ENCODE measurements at regions not wholly inside any gene's neighbourhood (a gene's known extent, or its start where the extent isn't known, plus 50 kb on each side); places are given as distances from the start of the nearest gene placed in this dataset.

DNA sequence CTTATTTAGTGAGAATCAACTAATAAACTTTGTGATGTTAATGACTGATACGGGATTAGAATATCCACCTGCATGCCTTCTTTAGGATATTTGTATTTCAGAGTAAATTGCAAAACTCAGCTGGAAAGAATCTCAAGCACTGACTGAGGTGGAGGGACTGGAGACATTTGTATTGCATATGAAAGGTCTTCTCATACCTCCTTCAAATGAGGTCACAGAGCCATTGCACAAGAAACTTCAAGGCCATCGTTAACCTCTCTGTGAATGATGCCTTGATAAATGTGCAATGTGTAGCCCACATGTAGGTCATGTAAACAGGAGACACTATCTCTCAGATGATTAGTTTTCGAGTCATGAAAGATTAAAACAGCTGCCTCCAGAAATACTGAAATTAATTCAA lies 531.7 kb upstream of the PLXNA2 start:
- DNase-seq (ENCODE audit: low read depth) = no peak
- TF ChIP-seq, protein P1, sequence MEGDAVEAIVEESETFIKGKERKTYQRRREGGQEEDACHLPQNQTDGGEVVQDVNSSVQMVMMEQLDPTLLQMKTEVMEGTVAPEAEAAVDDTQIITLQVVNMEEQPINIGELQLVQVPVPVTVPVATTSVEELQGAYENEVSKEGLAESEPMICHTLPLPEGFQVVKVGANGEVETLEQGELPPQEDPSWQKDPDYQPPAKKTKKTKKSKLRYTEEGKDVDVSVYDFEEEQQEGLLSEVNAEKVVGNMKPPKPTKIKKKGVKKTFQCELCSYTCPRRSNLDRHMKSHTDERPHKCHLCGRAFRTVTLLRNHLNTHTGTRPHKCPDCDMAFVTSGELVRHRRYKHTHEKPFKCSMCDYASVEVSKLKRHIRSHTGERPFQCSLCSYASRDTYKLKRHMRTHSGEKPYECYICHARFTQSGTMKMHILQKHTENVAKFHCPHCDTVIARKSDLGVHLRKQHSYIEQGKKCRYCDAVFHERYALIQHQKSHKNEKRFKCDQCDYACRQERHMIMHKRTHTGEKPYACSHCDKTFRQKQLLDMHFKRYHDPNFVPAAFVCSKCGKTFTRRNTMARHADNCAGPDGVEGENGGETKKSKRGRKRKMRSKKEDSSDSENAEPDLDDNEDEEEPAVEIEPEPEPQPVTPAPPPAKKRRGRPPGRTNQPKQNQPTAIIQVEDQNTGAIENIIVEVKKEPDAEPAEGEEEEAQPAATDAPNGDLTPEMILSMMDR (IDR thresholded peaks at IDR 0.05; ENCODE audit: insufficient read depth, low read length, poor library complexity, severe bottlenecking) = no peak
- H3K27me3 ChIP-seq (ENCODE audit: control insufficient read depth, insufficient read depth, low read length) = no peaks in the 10 kb centered on the region

DNA sequence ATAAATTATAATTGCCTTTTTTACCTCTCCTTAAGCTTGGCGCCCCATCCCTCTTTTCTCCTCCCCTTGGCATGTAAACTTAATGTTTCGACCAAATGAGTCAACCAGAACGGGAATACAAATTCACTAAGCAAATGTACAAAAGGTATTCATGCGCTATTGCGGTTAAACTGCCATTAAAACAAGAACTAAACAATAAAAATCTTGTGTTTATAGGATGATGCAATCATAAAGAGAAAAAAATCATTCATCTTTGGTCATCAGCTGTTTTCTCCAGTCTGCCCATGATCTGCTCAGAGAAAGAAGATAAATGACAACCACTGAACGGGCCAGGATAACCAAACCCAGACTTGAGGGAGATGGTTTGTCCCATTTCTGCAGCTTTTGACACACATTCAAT lies 534.2 kb upstream of the PLXNA2 start:
- no peaks in the 10 kb centered on the region for H3K27me3 ChIP-seq (ENCODE audit: control insufficient read depth, insufficient read depth, low read length)
- H3K4me3 ChIP-seq (ENCODE audit: low read depth, low read length) = no peak overlapping the region
- H3K36me3 ChIP-seq (ENCODE audit: control insufficient read depth, insufficient read depth, low read length) = no peaks in the 10 kb centered on the region
- no peak for DNase-seq (ENCODE audit: low read depth)
- TF ChIP-seq, protein P1 (IDR thresholded peaks at IDR 0.05; ENCODE audit: insufficient read depth, low read length, poor library complexity, severe bottlenecking) = no peak

More for the DNA sequence above, 531.7 kb upstream of the PLXNA2 start:
- Histone ChIP-seq H3K36me3 (ENCODE audit: control insufficient read depth, insufficient read depth, low read length) (no peaks in the 10 kb centered on the region), H3K4me3 (ENCODE audit: low read depth, low read length) (no peak overlapping the region)

DNA sequence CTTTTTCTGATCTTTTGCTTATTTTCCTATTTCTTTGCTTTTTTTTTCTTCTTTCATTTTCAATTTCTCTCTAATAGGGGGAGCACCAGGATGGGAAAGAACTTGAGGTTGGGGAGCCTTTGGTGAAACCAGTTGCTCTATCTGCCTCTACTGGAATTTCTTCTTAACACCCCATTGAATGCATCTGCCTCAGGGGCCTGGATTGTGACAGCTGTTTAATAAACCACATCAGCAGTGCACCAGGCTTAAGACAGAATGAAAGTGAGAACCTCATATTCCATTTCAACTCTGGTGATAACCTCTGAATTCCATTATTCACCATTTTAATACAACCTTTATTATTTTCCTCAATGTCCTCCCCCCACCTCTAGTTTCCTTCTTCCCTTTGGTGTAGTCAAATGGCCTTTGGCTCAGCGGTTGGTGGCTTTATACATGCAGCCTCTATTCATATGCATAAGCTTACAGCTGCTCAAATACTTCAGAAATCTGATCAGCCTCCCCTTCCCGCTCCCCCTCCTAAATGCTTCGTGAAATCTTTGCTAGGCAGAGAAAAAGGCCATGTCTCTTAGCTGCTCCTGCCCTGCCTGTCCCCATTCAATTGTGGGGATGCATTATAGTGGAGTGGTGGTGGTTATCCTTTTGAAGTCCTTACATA lies 537.3 kb upstream of the PLXNA2 start:
- no peaks in the 10 kb centered on the region for H3K36me3 ChIP-seq (ENCODE audit: control insufficient read depth, insufficient read depth, low read length)
- no peak for DNase-seq (ENCODE audit: low read depth)
- H3K4me3 ChIP-seq (ENCODE audit: low read depth, low read length) = no peak overlapping the region
- TF ChIP-seq, protein P1 (IDR thresholded peaks at IDR 0.05; ENCODE audit: insufficient read depth, low read length, poor library complexity, severe bottlenecking) = no peak
- no peaks in the 10 kb centered on the region for H3K27me3 ChIP-seq (ENCODE audit: control insufficient read depth, insufficient read depth, low read length)

DNA sequence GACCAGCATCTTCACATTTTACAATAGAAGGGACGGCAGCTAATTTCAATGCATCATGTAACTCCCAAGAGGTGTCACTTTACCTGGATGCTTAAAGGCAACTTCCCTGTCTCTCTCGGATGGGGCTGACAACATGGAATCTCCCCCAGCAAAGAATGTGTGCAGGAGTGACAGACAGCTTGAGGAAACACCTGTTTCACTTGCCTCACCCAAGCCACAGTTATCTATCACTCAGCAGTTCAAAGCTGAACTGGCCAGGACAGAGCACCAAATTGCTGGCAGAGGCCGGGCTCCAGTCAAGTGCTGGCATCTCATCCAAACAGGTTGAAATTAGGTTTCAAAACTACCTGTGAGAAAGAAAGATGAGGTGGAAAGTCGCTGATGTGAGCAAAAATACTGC lies 538.0 kb upstream of the PLXNA2 start:
- DNase-seq (ENCODE audit: low read depth) = no peak
- Histone ChIP-seq H3K4me3 (ENCODE audit: low read depth, low read length) (no peak overlapping the region), H3K36me3 (ENCODE audit: control insufficient read depth, insufficient read depth, low read length) (no peaks in the 10 kb centered on the region), H3K27me3 (ENCODE audit: control insufficient read depth, insufficient read depth, low read length) (no peaks in the 10 kb centered on the region)
- TF ChIP-seq, protein P1 (IDR thresholded peaks at IDR 0.05; ENCODE audit: insufficient read depth, low read length, poor library complexity, severe bottlenecking) = no peak

DNA sequence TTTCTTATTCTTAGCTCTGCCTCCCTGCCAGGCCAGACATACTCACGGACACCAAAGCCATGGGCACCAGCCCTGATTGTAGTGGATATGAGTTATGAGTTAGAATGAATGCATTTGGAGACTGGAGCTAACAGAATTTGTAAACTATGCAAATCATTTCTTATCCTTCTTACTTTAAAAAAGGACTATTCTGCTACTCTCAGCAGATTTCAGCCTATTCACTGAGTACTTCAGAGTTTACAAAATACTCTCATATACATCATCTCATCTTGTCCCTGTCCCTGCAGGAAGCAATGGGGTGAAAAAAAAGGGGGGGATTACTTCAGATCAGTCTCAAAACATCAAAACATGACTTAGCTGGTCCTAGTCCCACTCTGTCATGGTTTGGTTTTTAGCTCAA lies 541.4 kb upstream of the PLXNA2 start:
- no peaks in the 10 kb centered on the region for H3K27me3 ChIP-seq (ENCODE audit: control insufficient read depth, insufficient read depth, low read length)
- no peaks in the 10 kb centered on the region for H3K36me3 ChIP-seq (ENCODE audit: control insufficient read depth, insufficient read depth, low read length)
- H3K4me3 ChIP-seq (ENCODE audit: low read depth, low read length) = no peak overlapping the region
- no peak for DNase-seq (ENCODE audit: low read depth)
- TF ChIP-seq, protein P1 (IDR thresholded peaks at IDR 0.05; ENCODE audit: insufficient read depth, low read length, poor library complexity, severe bottlenecking) = no peak

DNA sequence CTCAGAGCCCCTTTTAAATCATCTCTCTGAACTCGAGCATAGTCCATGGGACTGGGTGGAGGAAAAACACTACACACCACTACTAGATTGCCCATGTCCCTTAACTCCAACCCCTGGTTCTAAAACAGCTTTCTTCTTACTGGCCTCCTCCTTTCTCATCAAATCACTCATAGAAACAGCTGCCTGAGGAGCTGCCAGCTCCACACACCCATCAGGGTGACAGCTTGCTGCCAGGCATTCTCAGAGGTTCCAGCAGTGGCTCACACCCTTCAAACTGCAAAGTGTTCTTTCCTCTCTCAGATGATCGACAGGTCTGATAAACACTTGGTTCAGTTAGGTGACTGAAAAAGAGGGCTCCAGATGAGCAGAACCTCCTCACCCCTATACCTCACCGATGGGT lies 543.0 kb upstream of the PLXNA2 start:
- no peak overlapping the region for H3K4me3 ChIP-seq (ENCODE audit: low read depth, low read length)
- no peaks in the 10 kb centered on the region for H3K27me3 ChIP-seq (ENCODE audit: control insufficient read depth, insufficient read depth, low read length)
- H3K36me3 ChIP-seq (ENCODE audit: control insufficient read depth, insufficient read depth, low read length) = no peaks in the 10 kb centered on the region
- DNase-seq (ENCODE audit: low read depth) = no peak
- TF ChIP-seq, protein P1 (IDR thresholded peaks at IDR 0.05; ENCODE audit: insufficient read depth, low read length, poor library complexity, severe bottlenecking) = no peak
